ENCODE measurements at regions not wholly inside any gene's neighbourhood (a gene's known extent, or its start where the extent isn't known, plus 50 kb on each side); places are given as distances from the start of the nearest gene placed in this dataset.
"Not testable (repeated sequence)": the region's sequence is repeated elsewhere in the genome, so short reads cannot be mapped to it uniquely, and the experiment has no call there.

- no peak for DNase-seq (ENCODE audit: low read depth in 3 of 3, low spot score in 1 of 3)
These were observed 287.2 kb upstream of the GADL1 start for GRCh38 chr3:31181661-31182060.

DNA sequence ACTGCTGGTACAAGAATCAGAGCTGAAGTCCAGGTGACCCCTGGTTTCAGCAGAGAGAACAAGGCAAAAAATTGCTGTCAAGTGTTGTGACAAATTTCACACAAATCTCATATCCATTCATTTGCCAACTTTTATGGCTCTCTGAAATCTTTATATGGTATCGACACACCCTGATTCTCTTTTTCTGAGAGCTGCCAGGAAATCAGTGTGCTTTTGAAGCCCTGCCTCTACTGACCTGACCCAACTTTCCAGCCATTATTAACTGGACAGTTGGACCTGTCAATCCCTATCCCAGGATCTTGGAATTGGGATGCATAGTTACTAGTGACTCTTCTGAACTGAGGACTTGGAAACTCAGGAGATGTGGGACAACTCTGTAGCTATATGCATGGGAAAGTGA is 288.2 kb upstream of the GADL1 start:
- no peak for DNase-seq (ENCODE audit: low read depth in 3 of 3, low spot score in 1 of 3)

- DNase-seq (ENCODE audit: low read depth in 3 of 3, low spot score in 1 of 3): no peak
These were observed 290.0 kb upstream of the GADL1 start for GRCh38 chr3:31184261-31185061.

DNA sequence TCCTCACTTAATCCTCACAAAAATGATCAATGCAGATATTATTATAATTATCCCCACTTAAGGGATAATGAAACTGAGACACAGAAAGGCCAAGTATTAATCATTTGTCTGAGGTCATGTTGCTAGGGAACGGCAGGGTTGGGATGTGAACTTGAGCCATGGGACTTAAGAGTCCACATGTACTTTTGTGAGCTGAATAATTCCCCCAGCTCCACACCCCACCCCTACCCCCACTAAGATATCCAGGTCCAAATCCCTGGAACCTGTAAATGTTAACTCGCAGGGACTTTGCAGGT is 290.5 kb upstream of the GADL1 start:
- DNase-seq (ENCODE audit: low read depth in 3 of 3, low spot score in 1 of 3): no peak

- DNase-seq (ENCODE audit: low read depth in 3 of 3, low spot score in 1 of 3): no peak
These were observed 291.6 kb upstream of the GADL1 start for GRCh38 chr3:31186041-31186440.

- DNase-seq (ENCODE audit: low read depth in 3 of 3, low spot score in 1 of 3): no peak
These were observed 292.9 kb upstream of the GADL1 start for GRCh38 chr3:31187380-31187779.

GRCh38 chr3:31188112-31188511 is 293.7 kb upstream of the GADL1 start:
- no peak for DNase-seq (ENCODE audit: low read depth in 3 of 3, low spot score in 1 of 3)

- DNase-seq (ENCODE audit: low read depth in 3 of 3, low spot score in 1 of 3): no peak
These were observed 294.9 kb upstream of the GADL1 start for GRCh38 chr3:31189330-31189729.

- DNase-seq (ENCODE audit: low read depth in 3 of 3, low spot score in 1 of 3): no peak
These were observed 295.5 kb upstream of the GADL1 start for GRCh38 chr3:31189971-31190370.

GRCh38 chr3:31191354-31191753 is 296.9 kb upstream of the GADL1 start:
- DNase-seq (ENCODE audit: low read depth in 3 of 3, low spot score in 1 of 3): no peak

GRCh38 chr3:31193429-31193828 is 299.0 kb upstream of the GADL1 start:
- no peak for DNase-seq (ENCODE audit: low read depth in 3 of 3, low spot score in 1 of 3)

- no peak for DNase-seq (ENCODE audit: low read depth in 3 of 3, low spot score in 1 of 3)
These were observed 299.4 kb upstream of the GADL1 start for GRCh38 chr3:31193871-31194270.

DNA sequence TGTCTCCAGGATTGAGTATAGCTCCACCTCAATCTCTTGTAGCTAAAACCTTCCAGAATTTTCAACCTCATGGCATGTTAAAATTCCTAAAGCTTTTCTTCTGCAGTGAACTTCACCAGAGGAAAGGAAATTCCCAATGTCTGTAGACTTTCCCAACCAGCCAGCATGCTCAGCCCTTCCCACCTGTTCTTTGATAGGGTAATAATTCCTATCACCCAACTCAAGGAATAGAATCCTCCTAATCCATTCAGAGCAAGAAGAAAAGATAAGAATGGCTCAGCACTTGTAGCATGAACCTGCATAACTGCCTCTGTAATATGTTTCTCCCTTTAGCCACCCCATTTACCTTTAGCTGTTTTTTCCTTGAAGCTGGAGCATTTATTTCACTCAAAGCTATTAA is 301.8 kb upstream of the GADL1 start:
- no peak for DNase-seq (ENCODE audit: low read depth in 3 of 3, low spot score in 1 of 3)

GRCh38 chr3:31196881-31197364 is 302.5 kb upstream of the GADL1 start:
- DNase-seq (ENCODE audit: low read depth in 3 of 3, low spot score in 1 of 3): no peak

DNA sequence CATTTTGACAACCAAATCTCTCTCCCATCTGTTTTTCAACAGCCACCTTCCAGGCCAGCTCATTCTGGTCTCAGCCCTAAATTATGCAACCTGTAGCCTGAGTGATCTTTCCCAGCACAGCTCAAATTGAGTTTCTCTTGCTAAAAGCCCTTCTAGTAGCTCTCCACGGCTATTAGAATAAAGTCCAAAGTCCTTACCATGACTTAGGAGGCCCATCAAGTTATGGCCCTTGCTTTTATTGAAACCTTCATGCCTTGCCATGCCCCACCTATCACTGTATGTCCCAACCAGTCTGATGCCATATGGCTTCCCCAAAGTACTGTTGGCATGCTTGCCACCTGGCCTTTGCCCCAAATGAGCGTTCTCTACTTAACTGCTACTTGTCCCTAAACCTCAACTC is 303.5 kb upstream of the GADL1 start:
- no peak for DNase-seq (ENCODE audit: low read depth in 3 of 3, low spot score in 1 of 3)

GRCh38 chr3:31198890-31199289 is 304.4 kb upstream of the GADL1 start:
- no peak for DNase-seq (ENCODE audit: low read depth in 3 of 3, low spot score in 1 of 3)

- no peak for DNase-seq (ENCODE audit: low read depth in 3 of 3, low spot score in 1 of 3)
These were observed 309.7 kb upstream of the GADL1 start for GRCh38 chr3:31203960-31204795.

DNA sequence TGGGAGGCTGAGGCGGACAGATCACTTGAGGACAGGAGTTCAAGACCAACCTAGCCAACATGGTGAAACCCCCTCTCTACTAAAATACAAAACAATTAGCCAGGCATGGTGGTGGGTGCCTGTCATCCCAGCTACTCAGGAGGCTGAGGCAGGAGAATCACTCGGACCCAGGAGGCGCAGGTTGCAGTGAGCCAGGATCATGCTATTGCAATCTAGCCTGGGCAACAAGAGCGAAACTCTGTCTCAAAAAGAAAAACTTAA is 310.3 kb upstream of the GADL1 start:
- not testable (repeated sequence) for DNase-seq (ENCODE audit: low read depth in 3 of 3, low spot score in 1 of 3)

- DNase-seq (ENCODE audit: low read depth in 3 of 3, low spot score in 1 of 3): no peak
These were observed 315.7 kb upstream of the GADL1 start for GRCh38 chr3:31210068-31210645.

DNA sequence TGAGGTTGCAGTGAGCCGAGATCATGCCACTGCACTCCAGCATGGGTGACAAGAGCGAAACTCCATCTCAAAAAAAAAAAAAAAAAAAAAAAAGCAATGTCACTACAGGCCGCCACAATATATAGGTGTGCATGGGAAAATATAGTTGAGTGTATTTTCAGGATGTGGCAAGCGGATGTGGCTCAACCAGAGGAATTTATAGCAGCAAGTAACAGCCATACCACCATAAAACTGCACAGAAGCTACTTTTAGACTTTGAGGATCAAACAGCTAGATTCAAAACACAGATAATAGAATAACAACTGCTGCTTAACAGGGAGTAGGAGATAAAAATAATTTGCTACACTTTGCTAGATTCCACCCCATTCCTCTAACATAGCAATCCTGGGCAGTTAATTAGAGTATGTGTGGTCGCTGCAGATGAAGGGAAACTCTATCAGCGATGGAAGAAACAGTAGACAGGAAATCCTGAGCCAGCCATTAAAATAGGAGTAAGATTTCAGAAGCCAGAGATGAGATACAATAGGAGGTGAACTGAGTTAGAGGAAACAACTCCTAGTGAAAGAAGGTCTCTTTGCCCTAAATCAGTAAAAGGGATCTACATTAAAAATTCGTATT is 318.7 kb upstream of the STT3B start:
- DNase-seq (ENCODE audit: low read depth in 3 of 3, low spot score in 1 of 3): no peak

DNA sequence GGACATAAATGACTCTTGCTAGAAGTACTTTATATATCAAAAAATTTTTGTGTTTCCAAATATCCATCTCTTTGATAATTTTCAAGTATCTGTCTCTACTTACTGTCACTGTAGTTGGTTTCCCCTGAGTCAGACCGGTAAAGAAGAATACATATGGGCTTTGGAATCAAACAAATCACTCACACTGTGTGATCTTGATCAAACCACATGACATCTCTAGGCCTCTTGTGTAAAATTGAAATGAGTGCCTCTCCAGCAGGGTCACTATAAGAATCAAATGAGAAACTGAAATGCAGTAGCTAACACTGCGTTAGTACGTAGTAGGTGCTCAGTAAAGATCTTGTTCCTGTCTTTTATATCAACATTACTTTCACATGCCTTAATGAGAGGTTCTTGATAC is 314.6 kb upstream of the STT3B start:
- DNase-seq (ENCODE audit: low read depth in 3 of 3, low spot score in 1 of 3): no peak

All from stimulated activated CD4-positive, alpha-beta T cell treated with anti-CD3 and anti-CD28 coated beads, TNF-alpha, amount 100 ng/mL, for 1 hour (primary cell).